DOHH2 (cell line): ENCODE measurements at regions not wholly inside any gene's neighbourhood (a gene's known extent, or its start where the extent isn't known, plus 50 kb on each side); places are given as distances from the start of the nearest gene placed in this dataset.

Experiments
- H3F3A ChIP-seq: fragments of 200-600 bp; sonication (generic), shearing (Covaris generic); 2 replicates; pipeline ENCODE4 v1.6.0; 2016; ENCODE audit warnings: antibody characterized with exemption, mild to moderate bottlenecking; ENCODE audit not compliant: control insufficient read depth, insufficient read depth
- H3K27ac ChIP-seq: fragments of 200-600 bp; sonication (generic); 2 replicates; pipeline ENCODE4 v1.5.1; 2014; ENCODE audit warnings: low read depth, mild to moderate bottlenecking, low read length, moderate library complexity
- H3K27me3 ChIP-seq: fragments of 200-600 bp; sonication (generic); 2 replicates; pipeline ENCODE4 v1.6.1; 2014; ENCODE audit warnings: mild to moderate bottlenecking, low read length, mixed read lengths; ENCODE audit not compliant: control insufficient read depth
- H3K36me3 ChIP-seq: fragments of 200-600 bp; sonication (generic); 2 replicates; pipeline ENCODE4 v1.6.1; 2014; ENCODE audit warnings: mild to moderate bottlenecking, low read length, moderate library complexity, mixed read lengths; ENCODE audit not compliant: control insufficient read depth
- H3K4me1 ChIP-seq: fragments of 200-600 bp; sonication (generic); 2 replicates; pipeline ENCODE4 v1.6.1; 2014; ENCODE audit warnings: mild to moderate bottlenecking, low read length, mixed read lengths; ENCODE audit not compliant: control insufficient read depth
- H3K4me2 ChIP-seq: fragments of 200-600 bp; sonication (generic); 2 replicates; pipeline ENCODE4 v1.6.0; 2014; ENCODE audit warnings: mild to moderate bottlenecking, low read length, moderate library complexity
- H3K4me3 ChIP-seq: fragments of 200-600 bp; sonication (generic); 2 replicates; pipeline ENCODE4 v1.5.1; 2014; ENCODE audit warnings: mild to moderate bottlenecking, low read length, mixed read lengths
- H3K79me2 ChIP-seq: fragments of 200-600 bp; sonication (generic); 2 replicates; pipeline ENCODE4 v1.6.1; 2014; ENCODE audit warnings: mild to moderate bottlenecking, low read length, mixed read lengths; ENCODE audit not compliant: control insufficient read depth
- H3K9me2 ChIP-seq: fragments of 200-600 bp; sonication (generic); replicated peaks from 2 replicates; pipeline ENCODE4 v1.6.1; 2014; ENCODE audit warnings: mild to moderate bottlenecking, low read length, mixed read lengths; ENCODE audit not compliant: control insufficient read depth
- H3K9me3 ChIP-seq: fragments of 200-600 bp; sonication (generic); 2 replicates; pipeline ENCODE4 v1.6.1; 2014; ENCODE audit warnings: antibody characterized with exemption, low read length, mixed read lengths; ENCODE audit not compliant: control insufficient read depth, insufficient read depth
- H4K20me1 ChIP-seq: fragments of 200-600 bp; sonication (generic); 2 replicates; pipeline ENCODE4 v1.6.0; 2014; ENCODE audit warnings: low read depth, mild to moderate bottlenecking, antibody characterized with exemption, low read length, moderate library complexity; ENCODE audit not compliant: control insufficient read depth, insufficient read depth
- CTCF ChIP-seq: fragments of 200-600 bp; sonication (generic); IDR thresholded peaks from one replicate; pipeline ENCODE4 v1.5.1; 2014; ENCODE audit warnings: antibody characterized with exemption, mild to moderate bottlenecking, low read depth, low read length; ENCODE audit not compliant: poor library complexity, severe bottlenecking
- EZH2phosphoT487 ChIP-seq: fragments of 200-600 bp; sonication (generic); IDR thresholded peaks from 2 replicates; pipeline ENCODE4 v1.6.1; 2017; ENCODE audit warnings: borderline replicate concordance, mild to moderate bottlenecking, antibody characterized with exemption, low read length, moderate library complexity, mixed read lengths

GRCh38 chr9:19732441-19732951 lies 56.3 kb downstream of the SLC24A2 start:
- Histone ChIP-seq H3F3A (no peaks in the 10 kb centered on the region), H3K27ac (no peak overlapping the region), H3K79me2 (no peaks in the 10 kb centered on the region), H3K9me2 (no peaks in the 10 kb centered on the region), H3K36me3 (no peaks in the 10 kb centered on the region), H3K4me1 (no peaks in the 10 kb centered on the region), H4K20me1 (no peaks in the 10 kb centered on the region), H3K9me3 (no peaks in the 10 kb centered on the region), H3K4me3 (no peak overlapping the region), H3K27me3 (no peaks in the 10 kb centered on the region), H3K4me2 (no peak overlapping the region)
- TF ChIP-seq CTCF (no peak), EZH2phosphoT487 (no peak)

- no peaks in the 10 kb centered on the region for H3K79me2 ChIP-seq
- no peaks in the 10 kb centered on the region for H3K36me3 ChIP-seq
- no peak overlapping the region for H3K4me2 ChIP-seq
- H3K9me3 ChIP-seq, result no peaks in the 10 kb centered on the region
- H3K9me2 ChIP-seq, result no peaks in the 10 kb centered on the region
- no peaks in the 10 kb centered on the region for H3F3A ChIP-seq
- no peaks in the 10 kb centered on the region for H3K4me1 ChIP-seq
- no peak for TF ChIP-seq EZH2phosphoT487
- TF ChIP-seq CTCF, result no peak
- H3K27me3 ChIP-seq, result no peaks in the 10 kb centered on the region
- no peak overlapping the region for H3K27ac ChIP-seq
- no peaks in the 10 kb centered on the region for H4K20me1 ChIP-seq
- no peak overlapping the region for H3K4me3 ChIP-seq
Observed at GRCh38 chr9:19728101-19728500, 60.7 kb downstream of the SLC24A2 start.

GRCh38 chr9:19725970-19726369 lies 62.9 kb downstream of the SLC24A2 start:
- H3K79me2 ChIP-seq, result no peaks in the 10 kb centered on the region
- no peaks in the 10 kb centered on the region for H3F3A ChIP-seq
- H3K4me1 ChIP-seq, result no peaks in the 10 kb centered on the region
- H3K9me3 ChIP-seq, result no peaks in the 10 kb centered on the region
- no peak overlapping the region for H3K27ac ChIP-seq
- no peaks in the 10 kb centered on the region for H3K9me2 ChIP-seq
- TF ChIP-seq EZH2phosphoT487, result no peak
- H3K27me3 ChIP-seq, result no peaks in the 10 kb centered on the region
- H3K4me2 ChIP-seq, result no peak overlapping the region
- no peaks in the 10 kb centered on the region for H3K36me3 ChIP-seq
- no peaks in the 10 kb centered on the region for H4K20me1 ChIP-seq
- H3K4me3 ChIP-seq, result no peak overlapping the region

GRCh38 chr9:19720377-19720776 lies 68.5 kb downstream of the SLC24A2 start:
- H3K36me3 ChIP-seq, result no peaks in the 10 kb centered on the region
- H3K27ac ChIP-seq, result no peak overlapping the region
- H3K9me2 ChIP-seq, result no peaks in the 10 kb centered on the region
- H3K4me1 ChIP-seq, result no peaks in the 10 kb centered on the region
- no peaks in the 10 kb centered on the region for H3K9me3 ChIP-seq
- H3K27me3 ChIP-seq, result no peaks in the 10 kb centered on the region
- no peaks in the 10 kb centered on the region for H3K79me2 ChIP-seq
- H3K4me2 ChIP-seq, result no peak overlapping the region
- TF ChIP-seq EZH2phosphoT487, result no peak
- no peak for TF ChIP-seq CTCF
- no peaks in the 10 kb centered on the region for H4K20me1 ChIP-seq
- no peak overlapping the region for H3K4me3 ChIP-seq
- no peaks in the 10 kb centered on the region for H3F3A ChIP-seq
